ENCODE measurements at regions not wholly inside any gene's neighbourhood (a gene's known extent, or its start where the extent isn't known, plus 50 kb on each side); places are given as distances from the start of the nearest gene placed in this dataset.
"Not testable (repeated sequence)": the region's sequence is repeated elsewhere in the genome, so short reads cannot be mapped to it uniquely, and the experiment has no call there.

DNA sequence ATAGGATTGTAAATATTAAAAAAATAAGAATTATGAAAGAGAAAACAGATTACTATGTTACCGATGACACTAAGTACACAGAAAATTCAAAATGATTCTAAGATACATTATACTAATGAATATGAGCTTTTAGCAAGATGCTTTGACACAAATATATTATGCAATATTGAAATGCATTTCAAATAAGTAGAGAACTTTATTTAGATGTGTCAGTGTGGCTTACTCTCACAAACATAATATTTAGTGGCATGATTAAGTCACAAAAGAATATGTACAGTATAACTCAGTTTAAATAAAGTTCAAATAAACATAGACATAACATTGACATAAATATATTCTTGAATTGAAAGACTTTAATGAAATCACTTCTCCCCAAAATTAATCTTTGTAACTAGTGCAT lies 172.7 kb upstream of the ZNG1F start:
- TF ChIP-seq, protein P1, sequence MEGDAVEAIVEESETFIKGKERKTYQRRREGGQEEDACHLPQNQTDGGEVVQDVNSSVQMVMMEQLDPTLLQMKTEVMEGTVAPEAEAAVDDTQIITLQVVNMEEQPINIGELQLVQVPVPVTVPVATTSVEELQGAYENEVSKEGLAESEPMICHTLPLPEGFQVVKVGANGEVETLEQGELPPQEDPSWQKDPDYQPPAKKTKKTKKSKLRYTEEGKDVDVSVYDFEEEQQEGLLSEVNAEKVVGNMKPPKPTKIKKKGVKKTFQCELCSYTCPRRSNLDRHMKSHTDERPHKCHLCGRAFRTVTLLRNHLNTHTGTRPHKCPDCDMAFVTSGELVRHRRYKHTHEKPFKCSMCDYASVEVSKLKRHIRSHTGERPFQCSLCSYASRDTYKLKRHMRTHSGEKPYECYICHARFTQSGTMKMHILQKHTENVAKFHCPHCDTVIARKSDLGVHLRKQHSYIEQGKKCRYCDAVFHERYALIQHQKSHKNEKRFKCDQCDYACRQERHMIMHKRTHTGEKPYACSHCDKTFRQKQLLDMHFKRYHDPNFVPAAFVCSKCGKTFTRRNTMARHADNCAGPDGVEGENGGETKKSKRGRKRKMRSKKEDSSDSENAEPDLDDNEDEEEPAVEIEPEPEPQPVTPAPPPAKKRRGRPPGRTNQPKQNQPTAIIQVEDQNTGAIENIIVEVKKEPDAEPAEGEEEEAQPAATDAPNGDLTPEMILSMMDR (IDR thresholded peaks at IDR 0.05; ENCODE audit: low read depth, low read length, poor library complexity, severe bottlenecking), result not testable (repeated sequence)
- TF ChIP-seq EZH2phosphoT487 (IDR thresholded peaks at IDR 0.05; ENCODE audit: borderline replicate concordance, low read length), result not testable (repeated sequence)
